ENCODE measurements at regions not wholly inside any gene's neighbourhood (a gene's known extent, or its start where the extent isn't known, plus 50 kb on each side); places are given as distances from the start of the nearest gene placed in this dataset.

DNA sequence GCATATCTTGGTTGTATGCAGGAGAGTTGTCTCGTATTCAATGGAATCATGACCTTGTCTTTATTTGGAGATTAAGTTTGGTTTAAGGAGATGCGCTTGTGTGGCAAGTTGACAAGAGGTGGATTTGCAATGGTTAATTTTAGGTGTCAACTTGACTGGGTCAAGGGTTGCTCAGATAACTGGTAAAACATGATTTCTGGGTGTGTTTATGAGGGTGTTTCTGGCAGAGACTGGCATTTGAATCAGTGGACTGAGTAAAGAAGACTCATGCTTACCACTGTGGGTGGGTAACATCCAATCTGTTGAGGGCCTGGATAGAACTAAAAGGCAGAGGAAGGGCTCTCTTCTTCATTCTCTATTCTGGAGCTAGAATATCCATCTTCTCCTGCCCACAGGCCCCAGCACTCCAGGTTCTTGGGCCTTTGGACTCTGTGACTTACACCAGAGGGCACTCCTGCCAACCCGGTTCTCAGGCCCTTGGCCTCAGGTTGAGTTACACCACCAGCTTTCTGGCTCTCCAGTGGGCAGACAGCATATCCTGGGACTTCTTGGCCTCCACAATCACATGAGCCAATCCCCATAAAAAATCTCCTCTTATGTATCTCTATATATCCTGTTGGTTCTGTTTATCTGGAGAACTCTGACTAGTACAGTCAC lies 141.5 kb upstream of the ARID2 start:
- Histone ChIP-seq H3K27me3 (no peaks in the 10 kb centered on the region), H3K4me3 (no peak overlapping the region), H3K36me3 (no peaks in the 10 kb centered on the region), H3K27ac (no peak overlapping the region), H3K4me1 (no peaks in the 10 kb centered on the region), H3K9me3 (peaks cover 0 to 6% (median 0%) of the 10 kb centered on the region in 4 donors)
- TF ChIP-seq, protein P1, sequence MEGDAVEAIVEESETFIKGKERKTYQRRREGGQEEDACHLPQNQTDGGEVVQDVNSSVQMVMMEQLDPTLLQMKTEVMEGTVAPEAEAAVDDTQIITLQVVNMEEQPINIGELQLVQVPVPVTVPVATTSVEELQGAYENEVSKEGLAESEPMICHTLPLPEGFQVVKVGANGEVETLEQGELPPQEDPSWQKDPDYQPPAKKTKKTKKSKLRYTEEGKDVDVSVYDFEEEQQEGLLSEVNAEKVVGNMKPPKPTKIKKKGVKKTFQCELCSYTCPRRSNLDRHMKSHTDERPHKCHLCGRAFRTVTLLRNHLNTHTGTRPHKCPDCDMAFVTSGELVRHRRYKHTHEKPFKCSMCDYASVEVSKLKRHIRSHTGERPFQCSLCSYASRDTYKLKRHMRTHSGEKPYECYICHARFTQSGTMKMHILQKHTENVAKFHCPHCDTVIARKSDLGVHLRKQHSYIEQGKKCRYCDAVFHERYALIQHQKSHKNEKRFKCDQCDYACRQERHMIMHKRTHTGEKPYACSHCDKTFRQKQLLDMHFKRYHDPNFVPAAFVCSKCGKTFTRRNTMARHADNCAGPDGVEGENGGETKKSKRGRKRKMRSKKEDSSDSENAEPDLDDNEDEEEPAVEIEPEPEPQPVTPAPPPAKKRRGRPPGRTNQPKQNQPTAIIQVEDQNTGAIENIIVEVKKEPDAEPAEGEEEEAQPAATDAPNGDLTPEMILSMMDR (IDR thresholded peaks at IDR 0.05), result no peak
- no peak for TF ChIP-seq EP300 (IDR thresholded peaks at IDR 0.05)
- no peak for TF ChIP-seq POLR2A (IDR thresholded peaks at IDR 0.05)
- DNase-seq (ENCODE audit: low spot score in 2 of 2), result no peak
- WGBS, 2 donors, result 93 to 96% methylated on average over 3 of the region's 3 CpGs

DNA sequence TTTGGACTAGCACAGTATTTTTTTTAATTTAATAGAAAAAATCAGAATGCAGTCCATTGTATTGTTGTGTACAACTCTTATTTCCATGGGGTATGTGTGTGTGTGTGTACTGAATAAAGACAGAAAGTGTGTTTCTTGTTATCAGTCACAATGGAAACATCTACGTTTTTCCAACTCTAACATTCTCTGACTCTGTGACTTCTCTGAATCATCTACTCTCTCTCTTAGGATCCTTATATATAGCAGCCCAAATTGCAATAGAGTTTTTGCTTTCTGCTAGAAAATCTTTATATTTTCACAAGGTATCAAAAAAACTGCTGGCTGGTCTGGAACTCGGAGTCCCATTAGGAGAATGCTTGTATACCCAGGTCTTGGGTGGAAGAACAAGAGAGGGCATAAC lies 138.9 kb upstream of the ARID2 start:
- Histone ChIP-seq H3K36me3 (no peaks in the 10 kb centered on the region), H3K27ac (no peak overlapping the region), H3K27me3 (no peaks in the 10 kb centered on the region), H3K9me3 (peaks cover 0 to 5% (median 0%) of the 10 kb centered on the region in 4 donors), H3K4me1 (no peaks in the 10 kb centered on the region), H3K4me3 (no peak overlapping the region)
- WGBS, 2 donors, result 41 to 57% methylated on average over 2 of the region's 2 CpGs
- no peak for TF ChIP-seq EP300 (IDR thresholded peaks at IDR 0.05)
- no peak for TF ChIP-seq POLR2A (IDR thresholded peaks at IDR 0.05)
- TF ChIP-seq, protein P1 (IDR thresholded peaks at IDR 0.05), result no peak
- DNase-seq (ENCODE audit: low spot score in 2 of 2), result no peak

- TF ChIP-seq, protein P1 (IDR thresholded peaks at IDR 0.05), result no peak
- TF ChIP-seq EP300 (IDR thresholded peaks at IDR 0.05) (no peak), POLR2A (IDR thresholded peaks at IDR 0.05) (no peak)
- Histone ChIP-seq H3K27ac (no peak overlapping the region), H3K4me1 (no peaks in the 10 kb centered on the region), H3K4me3 (no peak overlapping the region), H3K9me3 (no peaks in the 10 kb centered on the region), H3K27me3 (no peaks in the 10 kb centered on the region), H3K36me3 (no peaks in the 10 kb centered on the region)
- no peak for DNase-seq (ENCODE audit: low spot score in 2 of 2)
- WGBS, 2 donors, result 82 to 87% methylated on average over 5 of the region's 5 CpGs
Measured at GRCh38 chr12:45591635-45592034, 137.9 kb upstream of the ARID2 start.

GRCh38 chr12:45596366-45596765 lies 133.1 kb upstream of the ARID2 start:
- Histone ChIP-seq H3K9me3 (no peaks in the 10 kb centered on the region), H3K4me1 (no peaks in the 10 kb centered on the region), H3K27ac (no peak overlapping the region), H3K27me3 (no peaks in the 10 kb centered on the region), H3K4me3 (no peak overlapping the region), H3K36me3 (no peaks in the 10 kb centered on the region)
- TF ChIP-seq, protein P1 (IDR thresholded peaks at IDR 0.05), result no peak
- no peak for TF ChIP-seq EP300 (IDR thresholded peaks at IDR 0.05)
- TF ChIP-seq POLR2A (IDR thresholded peaks at IDR 0.05), result no peak
- WGBS, 2 donors, result 93 to 97% methylated on average over 1 of the region's 1 CpG
- DNase-seq (ENCODE audit: low spot score in 2 of 2), result no peak

DNA sequence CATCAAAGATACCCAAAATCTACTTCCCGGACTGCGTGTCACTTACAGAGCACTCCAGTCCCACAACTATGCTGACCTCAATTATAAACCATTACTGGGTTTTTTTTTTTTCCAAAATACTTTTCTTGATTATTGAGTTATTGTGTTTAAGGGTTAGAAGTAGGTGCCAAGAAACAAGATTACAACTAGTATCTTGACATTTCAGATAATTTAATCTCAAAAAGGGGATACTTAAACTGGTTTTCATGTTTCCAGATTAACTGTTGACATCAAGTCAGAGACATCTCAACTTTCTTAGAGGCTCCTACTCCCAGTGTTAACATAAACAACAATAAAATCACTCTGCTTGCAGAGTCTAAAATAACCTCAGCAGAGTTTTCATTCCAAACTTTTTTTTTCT lies 131.2 kb upstream of the ARID2 start:
- no peaks in the 10 kb centered on the region for H3K27me3 ChIP-seq
- 55 to 61% methylated on average over 2 of the region's 2 CpGs for WGBS, 2 donors
- H3K4me3 ChIP-seq, result no peak overlapping the region
- no peaks in the 10 kb centered on the region for H3K9me3 ChIP-seq
- H3K4me1 ChIP-seq, result no peaks in the 10 kb centered on the region
- no peak for TF ChIP-seq EP300 (IDR thresholded peaks at IDR 0.05)
- TF ChIP-seq, protein P1 (IDR thresholded peaks at IDR 0.05), result no peak
- no peak for TF ChIP-seq POLR2A (IDR thresholded peaks at IDR 0.05)
- no peak overlapping the region for H3K27ac ChIP-seq
- DNase-seq (ENCODE audit: low spot score in 2 of 2), result no peak
- H3K36me3 ChIP-seq, result no peaks in the 10 kb centered on the region

All from tibial nerve (tissue), 4 donors.